ENCODE measurements at regions not wholly inside any gene's neighbourhood (a gene's known extent, or its start where the extent isn't known, plus 50 kb on each side); places are given as distances from the start of the nearest gene placed in this dataset.

DNA sequence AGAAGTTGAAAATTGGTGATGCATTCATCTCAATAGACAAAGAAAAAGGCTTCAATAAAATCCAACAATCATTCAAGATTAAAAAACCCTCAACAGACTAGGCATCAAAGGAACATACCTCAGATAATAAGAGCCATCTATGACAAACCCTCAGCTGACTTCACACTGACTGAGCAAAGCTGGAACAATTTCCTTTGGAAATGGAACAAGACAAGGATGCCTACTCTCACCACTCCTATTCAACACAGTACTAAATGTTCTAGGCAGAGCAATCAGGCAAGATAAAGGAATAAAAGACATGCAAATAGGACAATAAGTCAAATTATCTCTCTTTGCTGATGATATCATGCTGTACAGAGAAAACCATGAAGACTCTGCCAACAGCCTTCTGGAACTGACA lies 1188.1 kb downstream of the DTWD2 start:
- peaks cover 14% of the 10 kb centered on the region for H3K9me3 Mint-ChIP-seq
- H3K36me3 Mint-ChIP-seq, result peaks cover 2% of the 10 kb centered on the region; the same call in 1 of the 2 replicates
- no peak for DNase-seq (ENCODE audit: low spot score)
- ATAC-seq, result no peak
- no peaks in the 10 kb centered on the region for H3K27me3 Mint-ChIP-seq (ENCODE audit: low read depth)
- POLR2A ChIA-PET, result no interaction called here
- no peak overlapping the region for H3K4me3 Mint-ChIP-seq
- no peak overlapping the region for H3K27ac Mint-ChIP-seq
- TF ChIP-seq ELF4 (CRISPR knock-in tag; IDR thresholded peaks at IDR 0.05; ENCODE audit: low read depth), result no peak
- TF ChIP-seq PRRX2 (CRISPR knock-in tag; IDR thresholded peaks at IDR 0.05), result no peak
- TF ChIP-seq, protein P1, sequence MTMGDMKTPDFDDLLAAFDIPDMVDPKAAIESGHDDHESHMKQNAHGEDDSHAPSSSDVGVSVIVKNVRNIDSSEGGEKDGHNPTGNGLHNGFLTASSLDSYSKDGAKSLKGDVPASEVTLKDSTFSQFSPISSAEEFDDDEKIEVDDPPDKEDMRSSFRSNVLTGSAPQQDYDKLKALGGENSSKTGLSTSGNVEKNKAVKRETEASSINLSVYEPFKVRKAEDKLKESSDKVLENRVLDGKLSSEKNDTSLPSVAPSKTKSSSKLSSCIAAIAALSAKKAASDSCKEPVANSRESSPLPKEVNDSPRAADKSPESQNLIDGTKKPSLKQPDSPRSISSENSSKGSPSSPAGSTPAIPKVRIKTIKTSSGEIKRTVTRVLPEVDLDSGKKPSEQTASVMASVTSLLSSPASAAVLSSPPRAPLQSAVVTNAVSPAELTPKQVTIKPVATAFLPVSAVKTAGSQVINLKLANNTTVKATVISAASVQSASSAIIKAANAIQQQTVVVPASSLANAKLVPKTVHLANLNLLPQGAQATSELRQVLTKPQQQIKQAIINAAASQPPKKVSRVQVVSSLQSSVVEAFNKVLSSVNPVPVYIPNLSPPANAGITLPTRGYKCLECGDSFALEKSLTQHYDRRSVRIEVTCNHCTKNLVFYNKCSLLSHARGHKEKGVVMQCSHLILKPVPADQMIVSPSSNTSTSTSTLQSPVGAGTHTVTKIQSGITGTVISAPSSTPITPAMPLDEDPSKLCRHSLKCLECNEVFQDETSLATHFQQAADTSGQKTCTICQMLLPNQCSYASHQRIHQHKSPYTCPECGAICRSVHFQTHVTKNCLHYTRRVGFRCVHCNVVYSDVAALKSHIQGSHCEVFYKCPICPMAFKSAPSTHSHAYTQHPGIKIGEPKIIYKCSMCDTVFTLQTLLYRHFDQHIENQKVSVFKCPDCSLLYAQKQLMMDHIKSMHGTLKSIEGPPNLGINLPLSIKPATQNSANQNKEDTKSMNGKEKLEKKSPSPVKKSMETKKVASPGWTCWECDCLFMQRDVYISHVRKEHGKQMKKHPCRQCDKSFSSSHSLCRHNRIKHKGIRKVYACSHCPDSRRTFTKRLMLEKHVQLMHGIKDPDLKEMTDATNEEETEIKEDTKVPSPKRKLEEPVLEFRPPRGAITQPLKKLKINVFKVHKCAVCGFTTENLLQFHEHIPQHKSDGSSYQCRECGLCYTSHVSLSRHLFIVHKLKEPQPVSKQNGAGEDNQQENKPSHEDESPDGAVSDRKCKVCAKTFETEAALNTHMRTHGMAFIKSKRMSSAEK (CRISPR knock-in tag; IDR thresholded peaks at IDR 0.05; ENCODE audit: borderline replicate concordance), result no peak
- TF ChIP-seq ZNF425 (CRISPR knock-in tag; conservative IDR thresholded peaks at IDR 0.05), result no peak
- TF ChIP-seq ZNF232 (CRISPR knock-in tag; IDR thresholded peaks at IDR 0.05), result no peak
- TF ChIP-seq FOXK1 (CRISPR knock-in tag; IDR thresholded peaks at IDR 0.05), result no peak
- TF ChIP-seq ZNF512 (CRISPR knock-in tag; IDR thresholded peaks at IDR 0.05; ENCODE audit: borderline replicate concordance), result no peak
- TF ChIP-seq, protein P2, sequence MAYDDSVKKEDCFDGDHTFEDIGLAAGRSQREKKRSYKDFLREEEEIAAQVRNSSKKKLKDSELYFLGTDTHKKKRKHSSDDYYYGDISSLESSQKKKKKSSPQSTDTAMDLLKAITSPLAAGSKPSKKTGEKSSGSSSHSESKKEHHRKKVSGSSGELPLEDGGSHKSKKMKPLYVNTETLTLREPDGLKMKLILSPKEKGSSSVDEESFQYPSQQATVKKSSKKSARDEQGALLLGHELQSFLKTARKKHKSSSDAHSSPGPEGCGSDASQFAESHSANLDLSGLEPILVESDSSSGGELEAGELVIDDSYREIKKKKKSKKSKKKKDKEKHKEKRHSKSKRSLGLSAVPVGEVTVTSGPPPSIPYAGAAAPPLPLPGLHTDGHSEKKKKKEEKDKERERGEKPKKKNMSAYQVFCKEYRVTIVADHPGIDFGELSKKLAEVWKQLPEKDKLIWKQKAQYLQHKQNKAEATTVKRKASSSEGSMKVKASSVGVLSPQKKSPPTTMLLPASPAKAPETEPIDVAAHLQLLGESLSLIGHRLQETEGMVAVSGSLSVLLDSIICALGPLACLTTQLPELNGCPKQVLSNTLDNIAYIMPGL (CRISPR knock-in tag; IDR thresholded peaks at IDR 0.05), result no peak
- TF ChIP-seq USF1 (CRISPR knock-in tag; IDR thresholded peaks at IDR 0.05), result no peak
- TF ChIP-seq NFE2L1 (CRISPR knock-in tag; IDR thresholded peaks at IDR 0.05), result no peak
- TF ChIP-seq OVOL2 (CRISPR knock-in tag; IDR thresholded peaks at IDR 0.05; ENCODE audit: borderline replicate concordance), result no peak
- no peak for TF ChIP-seq ZNF423 (CRISPR knock-in tag; IDR thresholded peaks at IDR 0.05)
- TF ChIP-seq, protein P3, sequence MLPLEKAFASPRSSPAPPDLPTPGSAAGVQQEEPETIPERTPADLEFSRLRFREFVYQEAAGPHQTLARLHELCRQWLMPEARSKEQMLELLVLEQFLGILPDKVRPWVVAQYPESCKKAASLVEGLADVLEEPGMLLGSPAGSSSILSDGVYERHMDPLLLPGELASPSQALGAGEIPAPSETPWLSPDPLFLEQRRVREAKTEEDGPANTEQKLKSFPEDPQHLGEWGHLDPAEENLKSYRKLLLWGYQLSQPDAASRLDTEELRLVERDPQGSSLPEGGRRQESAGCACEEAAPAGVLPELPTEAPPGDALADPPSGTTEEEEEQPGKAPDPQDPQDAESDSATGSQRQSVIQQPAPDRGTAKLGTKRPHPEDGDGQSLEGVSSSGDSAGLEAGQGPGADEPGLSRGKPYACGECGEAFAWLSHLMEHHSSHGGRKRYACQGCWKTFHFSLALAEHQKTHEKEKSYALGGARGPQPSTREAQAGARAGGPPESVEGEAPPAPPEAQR (CRISPR knock-in tag; IDR thresholded peaks at IDR 0.05), result no peak
- no peak for TF ChIP-seq EMX1 (CRISPR knock-in tag; IDR thresholded peaks at IDR 0.05)
- no peak for TF ChIP-seq PREB (CRISPR knock-in tag; IDR thresholded peaks at IDR 0.05; ENCODE audit: borderline replicate concordance)
- TF ChIP-seq ZBTB21 (CRISPR knock-in tag; IDR thresholded peaks at IDR 0.05; ENCODE audit: borderline replicate concordance), result no peak
- no peak for TF ChIP-seq GRHL2 (CRISPR knock-in tag; IDR thresholded peaks at IDR 0.05; ENCODE audit: insufficient replicate concordance, severe bottlenecking)
- CTCF ChIA-PET, result no interaction called here
- H3K4me1 Mint-ChIP-seq, result peaks cover 13% of the 10 kb centered on the region
